ENCODE measurements at regions not wholly inside any gene's neighbourhood (a gene's known extent, or its start where the extent isn't known, plus 50 kb on each side); places are given as distances from the start of the nearest gene placed in this dataset.
"Not testable (repeated sequence)": the region's sequence is repeated elsewhere in the genome, so short reads cannot be mapped to it uniquely, and the experiment has no call there.

DNA sequence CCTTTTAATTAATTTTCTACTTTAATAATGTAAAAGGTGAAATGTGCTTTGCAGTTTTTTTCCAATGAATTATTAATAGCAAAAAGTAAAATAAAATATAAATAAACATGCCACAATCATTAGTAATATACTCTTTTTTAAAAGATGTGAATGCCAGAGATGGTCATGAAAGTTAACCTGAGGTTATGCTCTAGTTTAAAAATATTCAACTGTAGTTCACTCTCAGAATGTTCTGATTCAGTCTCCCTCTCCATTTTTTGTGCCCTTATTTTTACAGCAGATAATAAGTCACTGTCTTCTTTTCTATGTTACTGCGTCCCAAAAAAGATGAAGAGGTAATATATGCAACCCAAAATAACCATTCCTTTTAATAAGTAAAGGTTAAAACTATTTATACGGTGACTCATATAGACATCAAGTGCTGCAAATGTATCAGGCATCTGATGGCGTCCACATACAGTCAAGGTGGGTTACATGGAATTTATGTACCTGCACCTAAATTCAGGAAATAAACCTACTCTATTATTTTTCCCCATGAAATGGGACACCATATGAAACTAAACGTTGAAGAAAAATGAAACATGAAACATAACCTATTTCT lies 153.6 kb upstream of the ZNF804A start:
- DNase-seq (ENCODE audit: low spot score), result no peak

DNA sequence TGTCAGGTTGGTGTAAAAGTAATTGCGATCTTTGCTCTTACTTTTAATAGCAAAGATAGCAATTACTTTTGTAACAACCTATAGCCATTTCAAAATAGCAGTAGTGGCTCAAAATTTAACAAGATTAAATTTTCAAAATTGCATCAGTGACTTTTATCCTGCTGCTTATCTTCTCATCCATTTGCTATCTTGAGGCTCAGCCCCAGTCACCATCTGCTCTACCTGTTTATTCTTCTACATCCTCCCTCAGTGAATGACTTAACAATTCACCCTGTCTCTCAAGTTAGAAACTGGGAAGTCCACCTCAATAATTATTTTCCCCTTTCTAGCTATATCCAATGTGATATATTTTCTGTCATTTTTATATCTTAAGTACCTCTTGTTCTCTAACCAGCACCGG lies 148.6 kb upstream of the ZNF804A start:
- DNase-seq (ENCODE audit: low spot score), result no peak

GRCh38 chr2:184452907-184453306 lies 145.4 kb upstream of the ZNF804A start:
- no peak for DNase-seq (ENCODE audit: low spot score)

DNA sequence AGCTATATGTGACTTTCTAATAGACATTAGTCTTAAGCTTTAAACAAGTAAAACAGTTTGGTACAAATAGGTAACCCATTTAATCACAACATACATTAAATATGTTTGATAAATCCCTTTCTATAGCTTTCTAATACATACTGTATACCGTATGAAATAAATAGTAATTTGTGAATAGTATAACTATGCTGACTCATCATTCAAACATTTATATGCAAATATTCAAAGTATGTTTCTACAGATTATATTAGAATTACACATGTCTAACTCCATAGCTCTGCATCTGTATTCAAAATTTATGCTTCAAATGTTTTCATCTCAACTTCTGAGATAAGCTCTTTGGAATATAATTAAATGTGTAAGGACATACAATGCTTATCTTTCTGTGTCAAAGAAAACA lies 142.7 kb upstream of the ZNF804A start:
- DNase-seq (ENCODE audit: low spot score), result no peak

DNA sequence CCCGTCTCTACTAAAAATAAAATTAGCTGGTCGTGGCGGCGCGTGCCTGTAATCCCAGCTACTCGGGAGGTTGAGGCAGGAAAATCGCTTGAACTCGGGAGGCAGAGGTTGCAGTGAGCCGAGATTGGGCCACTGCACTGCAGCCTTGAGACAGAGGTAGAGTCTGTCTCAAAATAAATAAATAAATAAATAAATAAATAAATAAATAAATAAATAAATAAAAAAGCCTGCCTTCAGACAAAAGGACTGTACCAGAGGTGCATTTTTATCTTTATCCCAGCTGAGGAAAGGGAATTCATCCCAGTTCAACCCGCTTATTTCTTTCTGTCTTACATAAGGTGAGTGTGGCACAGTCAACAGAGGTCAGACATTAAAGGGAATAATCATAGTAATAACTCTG lies 141.6 kb upstream of the ZNF804A start:
- DNase-seq (ENCODE audit: low spot score), result not testable (repeated sequence)

DNA sequence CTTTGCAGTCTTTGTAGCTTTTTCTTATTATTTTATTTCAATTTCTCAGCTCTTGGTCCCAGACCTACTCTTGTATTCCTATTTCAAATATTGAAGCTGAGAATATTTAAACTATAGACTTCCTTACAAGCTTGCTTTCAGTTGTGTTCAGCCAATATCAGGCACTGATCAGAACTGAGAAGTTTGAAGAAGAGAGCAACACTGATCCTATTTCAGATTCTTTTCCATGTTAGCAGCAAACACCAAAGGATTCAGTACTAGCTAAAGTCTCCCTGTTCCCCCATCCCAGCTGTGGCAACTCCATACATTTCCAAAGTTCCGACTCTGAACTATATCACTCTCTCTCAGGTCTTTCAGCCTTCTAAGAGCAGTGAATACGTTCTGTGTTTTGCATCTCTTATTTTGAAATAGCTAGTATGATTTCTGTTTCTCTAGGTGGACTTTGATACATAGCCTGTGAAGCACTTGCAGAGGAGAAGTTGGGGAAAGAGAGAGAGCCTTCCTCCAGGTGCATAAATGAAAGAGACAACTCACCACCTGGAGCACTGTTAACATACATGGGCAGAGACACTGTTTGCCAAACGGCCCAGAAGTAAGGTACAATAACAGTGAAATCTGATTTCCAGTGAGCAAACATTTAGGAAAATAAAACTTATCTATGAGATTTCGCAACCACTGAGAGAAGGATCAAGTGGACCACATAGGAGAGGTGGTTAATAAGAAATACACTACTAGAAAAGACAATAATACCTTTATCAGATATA lies 135.0 kb upstream of the ZNF804A start:
- no peak for DNase-seq (ENCODE audit: low spot score)

DNA sequence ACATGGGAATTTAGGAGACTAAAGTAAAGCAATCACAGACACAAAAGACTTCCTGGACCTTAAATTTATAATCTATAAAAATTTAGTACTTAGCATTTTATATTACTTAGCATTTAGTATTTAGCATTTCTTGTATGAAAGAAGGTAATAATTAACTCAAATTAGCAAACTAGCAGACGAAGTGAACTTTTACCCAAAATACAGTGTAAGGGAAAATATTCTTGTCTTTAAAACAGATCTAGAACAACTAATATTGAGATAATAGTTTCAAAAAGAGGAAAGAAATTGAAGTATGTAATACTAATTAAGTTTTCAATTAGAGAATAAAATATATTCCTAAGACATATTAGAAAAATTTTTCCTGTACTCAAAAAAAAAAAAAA lies 134.5 kb upstream of the ZNF804A start:
- DNase-seq (ENCODE audit: low spot score), result no peak

DNA sequence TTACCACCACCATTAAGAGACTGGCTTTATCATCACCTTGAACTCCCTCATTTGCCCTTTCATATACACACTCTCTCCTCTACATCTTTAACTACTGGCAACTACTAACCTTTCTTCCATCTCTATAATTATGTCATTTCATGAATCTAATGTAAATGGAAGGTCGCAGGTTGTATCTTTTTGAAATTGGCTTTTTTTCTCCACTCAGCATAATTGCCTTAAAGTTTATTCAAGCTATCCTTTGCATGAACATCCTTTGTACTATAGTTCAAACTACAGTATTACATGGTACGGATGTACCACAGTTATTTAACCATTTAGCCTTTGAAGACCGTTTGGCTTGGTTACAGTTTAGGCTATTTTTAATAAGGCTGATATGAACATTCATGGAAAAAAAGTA lies 129.5 kb upstream of the ZNF804A start:
- DNase-seq (ENCODE audit: low spot score), result no peak

GRCh38 chr2:184472481-184472880 lies 125.8 kb upstream of the ZNF804A start:
- DNase-seq (ENCODE audit: low spot score), result no peak

DNA sequence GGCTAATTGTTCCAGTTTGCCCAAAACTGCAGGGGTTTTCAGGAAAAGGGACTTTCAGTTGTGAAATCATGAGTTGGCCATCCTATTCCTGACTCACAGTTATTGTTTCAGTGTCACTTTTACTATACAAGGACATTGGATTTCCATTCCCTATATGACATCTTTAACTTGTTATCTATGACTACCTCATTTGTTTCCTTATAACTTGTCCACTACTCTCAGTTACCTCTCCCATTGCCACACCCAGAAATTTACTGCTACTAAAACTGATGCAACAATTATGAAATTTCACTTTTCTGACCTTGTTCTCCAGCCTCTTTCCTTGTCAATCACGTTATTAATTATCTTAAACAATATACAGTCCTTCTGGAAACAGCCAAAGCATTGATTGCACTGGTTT lies 116.5 kb upstream of the ZNF804A start:
- DNase-seq (ENCODE audit: low spot score), result no peak

DNA sequence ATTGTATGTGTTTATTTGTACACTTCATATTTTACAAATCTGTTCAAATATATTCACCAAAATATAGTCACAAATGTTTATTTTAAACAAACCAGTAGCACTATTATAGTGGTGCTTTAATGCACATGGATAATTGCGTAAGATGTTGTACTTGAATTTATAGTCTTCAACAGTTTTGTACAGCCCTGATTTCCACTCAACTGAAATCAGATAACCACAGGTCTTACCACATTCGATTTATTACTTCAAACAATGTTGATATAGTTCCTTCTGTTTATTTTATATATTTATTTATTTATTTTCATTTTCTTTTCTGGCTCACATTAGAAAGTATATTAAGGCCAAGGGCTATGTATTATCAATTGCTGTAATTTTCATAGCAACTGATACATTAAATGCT lies 99.4 kb upstream of the ZNF804A start:
- no peak for DNase-seq (ENCODE audit: low spot score)

GRCh38 chr2:184504252-184504651 lies 94.1 kb upstream of the ZNF804A start:
- DNase-seq (ENCODE audit: low spot score), result no peak

GRCh38 chr2:184507254-184507653 lies 91.1 kb upstream of the ZNF804A start:
- DNase-seq (ENCODE audit: low spot score), result no peak

- no peak for DNase-seq (ENCODE audit: low spot score)
Measured at GRCh38 chr2:184517402-184517801, 80.9 kb upstream of the ZNF804A start.

- no peak for DNase-seq (ENCODE audit: low spot score)
Measured at GRCh38 chr2:184520441-184520840, 77.9 kb upstream of the ZNF804A start.

DNA sequence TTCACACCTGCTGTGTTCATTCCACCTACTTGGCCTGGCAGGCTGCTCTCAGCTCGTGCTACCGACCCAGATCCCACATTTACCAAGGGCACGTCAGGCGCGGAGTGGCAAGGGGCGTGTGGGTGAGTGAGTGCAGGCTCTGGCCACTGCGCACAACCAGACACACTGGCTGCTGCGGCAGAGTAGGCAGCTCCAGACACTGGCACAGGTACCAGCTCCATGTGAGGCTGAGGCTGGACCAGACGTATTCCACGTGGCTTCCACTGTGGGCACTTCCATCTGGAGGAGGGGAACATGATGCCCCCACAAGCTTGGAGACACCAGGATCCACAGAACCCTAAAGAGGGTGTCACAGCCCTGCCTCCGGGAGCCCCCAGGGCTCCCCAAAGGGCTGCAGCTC lies 74.6 kb upstream of the ZNF804A start:
- DNase-seq (ENCODE audit: low spot score), result no peak

DNA sequence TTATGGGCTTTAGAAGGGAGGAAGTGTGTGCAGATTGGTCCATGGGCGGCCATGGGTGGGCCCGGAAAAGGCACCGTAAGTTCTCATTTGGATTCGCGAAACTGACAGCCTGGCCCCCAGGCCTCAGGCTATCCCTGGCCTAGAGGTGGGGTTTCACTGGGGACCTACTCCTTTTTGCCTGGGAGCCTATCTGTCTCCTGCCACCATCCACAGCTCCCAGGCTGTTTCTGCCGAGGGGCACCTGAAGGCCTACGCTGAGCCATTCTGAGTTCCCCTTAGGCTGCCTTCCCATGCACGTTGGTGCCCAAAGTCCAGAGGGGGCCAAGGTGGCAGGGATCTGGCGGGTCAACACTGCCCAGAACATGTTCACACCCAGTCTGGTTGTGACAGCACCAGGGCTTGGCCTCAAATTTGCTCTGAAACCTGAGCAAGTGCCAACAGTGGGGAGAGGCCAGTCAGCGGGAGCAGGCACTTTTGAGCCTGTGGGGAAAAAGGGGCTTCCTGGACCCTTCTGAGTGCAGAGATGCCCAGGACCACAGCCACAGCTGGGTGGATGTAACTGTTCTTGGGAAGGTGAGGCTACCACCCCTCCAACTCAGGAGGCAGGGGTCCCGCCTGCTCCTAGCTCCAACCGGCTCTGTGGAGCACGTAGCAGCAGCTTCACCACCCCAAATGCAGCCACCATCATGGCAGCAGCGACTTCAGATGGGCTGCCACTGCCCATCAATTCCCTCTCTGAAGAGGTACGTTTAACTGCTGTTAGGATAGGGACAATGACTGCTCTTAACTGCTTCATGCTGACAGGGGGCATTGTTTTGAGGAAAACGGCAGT lies 73.6 kb upstream of the ZNF804A start:
- no peak for DNase-seq (ENCODE audit: low spot score)

DNA sequence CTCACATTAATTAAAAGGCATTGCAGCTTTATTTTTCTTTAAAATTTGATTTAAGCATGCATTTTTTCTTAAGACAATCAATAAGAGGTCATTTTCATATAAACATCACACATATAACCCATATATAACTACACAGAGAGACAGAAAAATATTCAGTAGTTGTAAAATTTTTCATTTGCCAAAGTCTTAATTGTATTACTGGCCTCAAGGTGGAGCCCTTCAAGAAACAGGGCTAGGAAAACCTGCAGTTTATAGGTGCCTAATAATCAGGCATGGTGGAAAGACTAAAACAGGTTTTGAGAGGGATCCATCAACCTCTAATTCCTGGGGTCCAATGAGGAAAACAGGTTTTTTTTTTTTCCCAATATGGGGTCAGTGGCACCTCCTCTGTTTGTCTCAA lies 71.3 kb upstream of the ZNF804A start:
- no peak for DNase-seq (ENCODE audit: low spot score)

DNA sequence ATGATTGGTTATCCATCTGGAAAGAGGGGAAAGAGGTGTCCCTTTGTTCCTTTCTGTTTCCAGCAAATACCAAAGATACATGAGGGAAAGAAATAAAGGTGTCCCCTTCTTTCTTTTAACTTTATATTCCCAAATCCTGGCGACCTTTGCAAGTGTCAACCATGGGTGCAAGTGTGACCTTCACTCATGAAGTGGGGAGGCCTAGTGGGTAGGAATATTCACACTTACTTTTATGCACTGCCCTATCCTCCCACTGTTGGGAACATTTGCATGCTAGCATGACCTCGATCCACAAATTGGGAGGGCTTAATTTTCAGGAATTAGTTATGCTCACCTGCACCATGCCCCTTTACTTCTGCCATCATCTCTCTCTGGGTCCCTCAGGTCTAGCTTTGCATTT lies 70.2 kb upstream of the ZNF804A start:
- DNase-seq (ENCODE audit: low spot score), result no peak

DNA sequence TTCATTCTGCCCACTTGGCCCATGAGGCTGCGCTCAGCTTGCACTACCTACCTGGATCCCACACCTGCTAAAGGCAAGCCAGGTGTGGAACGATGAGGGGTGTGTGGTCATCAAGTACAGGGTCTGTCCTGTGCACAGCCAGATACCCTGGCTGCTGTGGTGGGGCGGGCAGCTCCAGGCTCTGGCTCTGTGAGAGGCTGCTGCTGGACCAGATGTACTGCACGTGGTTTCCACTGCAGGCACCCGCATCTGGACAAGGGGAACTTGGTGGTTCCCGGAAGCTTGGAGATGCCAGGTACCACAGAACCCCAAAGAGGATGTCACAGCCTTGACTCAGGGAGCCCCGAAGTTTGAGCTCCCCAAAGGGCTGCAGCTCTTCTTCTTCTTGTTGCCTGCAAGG lies 68.1 kb upstream of the ZNF804A start:
- no peak for DNase-seq (ENCODE audit: low spot score)

DNA sequence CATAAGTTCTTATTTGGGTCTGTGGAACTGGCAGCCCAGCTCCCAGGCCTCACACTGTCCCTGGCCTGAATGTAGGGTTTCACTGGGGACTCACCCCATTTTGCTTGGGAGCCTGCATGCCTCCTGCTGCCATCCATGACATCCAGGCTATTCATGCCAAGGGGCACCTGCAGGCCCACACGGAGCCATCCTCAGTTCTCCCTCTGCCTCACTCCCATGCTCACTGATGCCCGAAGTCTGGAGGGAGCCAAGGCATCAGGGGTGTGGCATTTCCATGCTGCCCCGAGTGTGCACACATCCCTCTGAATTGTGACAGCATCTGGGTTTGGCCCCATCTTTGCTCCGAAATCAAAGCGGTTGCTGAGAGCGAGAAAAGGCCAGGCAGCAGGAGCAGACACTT lies 67.4 kb upstream of the ZNF804A start:
- DNase-seq (ENCODE audit: low spot score), result no peak

- DNase-seq (ENCODE audit: low spot score), result no peak
Measured at GRCh38 chr2:184532551-184532950, 65.8 kb upstream of the ZNF804A start.

- peak; percentile 63 for DNase-seq (ENCODE audit: low spot score)
Measured at GRCh38 chr2:184534986-184535385, 63.3 kb upstream of the ZNF804A start.
